ENCODE measurements at regions not wholly inside any gene's neighbourhood (a gene's known extent, or its start where the extent isn't known, plus 50 kb on each side); places are given as distances from the start of the nearest gene placed in this dataset.

DNA sequence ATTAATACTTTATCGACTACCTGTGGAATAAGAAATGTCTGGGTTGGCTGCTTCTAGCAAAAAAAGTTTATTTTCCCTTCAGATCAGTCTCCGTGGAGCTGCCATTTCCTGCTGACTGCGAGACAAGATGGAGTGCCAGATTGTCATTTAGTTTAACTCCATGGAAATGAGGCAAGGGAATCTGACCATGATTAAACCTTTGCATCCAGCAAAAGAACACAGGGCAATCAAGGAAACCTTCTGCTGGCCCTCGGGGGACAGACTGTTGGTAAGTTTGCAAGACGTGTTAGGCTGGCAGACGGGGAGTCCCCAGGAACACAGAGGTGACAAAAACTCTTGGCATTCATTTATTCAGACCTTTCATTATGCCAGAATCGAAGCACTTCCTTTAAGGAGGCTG lies 52.2 kb upstream of the SPACA1 start:
- no peak for DNase-seq

DNA sequence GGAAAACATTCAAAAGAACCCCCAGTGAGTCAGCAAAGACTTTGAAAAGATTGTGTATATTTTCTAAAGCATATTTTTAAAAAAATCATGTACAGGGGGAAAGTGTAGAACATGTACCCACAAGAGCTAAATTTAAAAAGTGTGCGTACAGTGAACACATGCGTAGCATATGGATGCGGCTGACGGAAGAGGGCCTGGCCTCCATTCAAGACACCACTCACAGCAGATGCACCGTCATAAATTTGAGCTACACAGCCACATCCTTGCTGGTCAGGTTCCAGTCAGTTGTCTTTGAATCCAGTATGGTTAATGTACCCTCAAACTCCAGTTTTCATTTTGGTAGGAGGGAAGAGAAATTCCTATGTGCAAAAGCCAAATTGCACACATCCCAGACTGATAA lies 54.3 kb upstream of the SPACA1 start:
- no peak for DNase-seq

DNA sequence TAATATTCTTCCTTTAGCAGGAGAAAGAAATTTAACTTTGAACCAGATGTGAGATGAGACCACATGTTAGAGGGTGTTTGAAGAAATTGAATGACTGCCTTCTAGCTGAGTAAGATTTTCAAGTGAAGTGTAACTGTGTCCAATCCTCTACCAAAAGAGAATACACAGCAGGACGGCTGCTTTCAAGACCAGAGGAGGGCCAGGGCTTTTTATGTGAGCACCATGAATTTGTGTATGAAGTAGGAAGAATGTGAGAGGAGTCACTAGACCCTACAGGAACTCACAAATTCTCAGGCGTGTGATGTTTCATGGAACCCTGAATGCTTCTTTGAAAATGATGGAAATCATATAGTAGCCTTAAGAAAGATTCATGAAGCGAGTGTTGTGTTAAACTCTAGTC lies 56.8 kb upstream of the SPACA1 start:
- DNase-seq, result no peak

DNA sequence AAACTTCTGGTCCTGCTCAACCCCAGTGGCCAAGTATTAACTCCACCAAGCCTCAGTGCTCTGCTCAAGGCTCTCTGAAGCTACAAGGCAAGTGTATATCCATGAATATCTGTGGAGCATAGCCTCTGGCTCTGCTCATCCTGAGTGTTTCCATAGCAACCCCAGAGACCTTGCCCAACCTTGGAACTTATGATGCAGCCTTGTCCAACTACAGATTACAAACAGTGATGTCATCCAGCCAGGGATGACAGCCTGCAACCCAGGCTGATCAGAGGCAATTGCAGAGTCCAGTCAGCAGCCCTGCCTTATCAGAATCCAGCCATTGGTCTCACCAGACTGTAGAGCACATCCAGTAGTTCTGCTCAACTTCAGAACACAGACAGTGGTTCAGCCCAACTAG lies 65.5 kb upstream of the SPACA1 start:
- no peak for DNase-seq

GRCh38 chr6:87979737-87980136 lies 67.9 kb upstream of the SPACA1 start:
- no peak for DNase-seq

GRCh38 chr6:87976616-87977015 lies 71.0 kb upstream of the SPACA1 start:
- DNase-seq, result no peak

DNA sequence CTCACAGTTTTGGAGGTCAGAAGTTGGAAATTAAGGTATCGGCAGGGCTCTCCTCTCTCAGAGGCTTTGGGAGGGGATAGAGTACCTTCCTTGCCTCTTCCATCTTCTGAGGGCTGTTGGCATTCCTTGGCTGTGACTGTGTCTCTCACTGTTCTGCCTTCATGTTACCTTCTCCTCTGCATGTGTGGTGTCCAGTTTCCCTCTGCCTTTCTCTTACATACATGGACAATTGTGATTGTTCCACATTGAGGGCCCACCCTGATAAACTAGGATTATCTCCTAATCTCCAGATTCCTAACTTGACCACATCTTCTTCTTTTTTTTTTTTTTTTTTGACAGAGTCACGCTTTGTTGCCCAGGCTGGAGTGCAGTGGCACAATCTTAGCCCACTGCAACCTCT lies 72.1 kb upstream of the SPACA1 start:
- no peak for DNase-seq

- DNase-seq, result no peak
Observed at GRCh38 chr6:87972279-87972678, 75.4 kb upstream of the SPACA1 start.

DNA sequence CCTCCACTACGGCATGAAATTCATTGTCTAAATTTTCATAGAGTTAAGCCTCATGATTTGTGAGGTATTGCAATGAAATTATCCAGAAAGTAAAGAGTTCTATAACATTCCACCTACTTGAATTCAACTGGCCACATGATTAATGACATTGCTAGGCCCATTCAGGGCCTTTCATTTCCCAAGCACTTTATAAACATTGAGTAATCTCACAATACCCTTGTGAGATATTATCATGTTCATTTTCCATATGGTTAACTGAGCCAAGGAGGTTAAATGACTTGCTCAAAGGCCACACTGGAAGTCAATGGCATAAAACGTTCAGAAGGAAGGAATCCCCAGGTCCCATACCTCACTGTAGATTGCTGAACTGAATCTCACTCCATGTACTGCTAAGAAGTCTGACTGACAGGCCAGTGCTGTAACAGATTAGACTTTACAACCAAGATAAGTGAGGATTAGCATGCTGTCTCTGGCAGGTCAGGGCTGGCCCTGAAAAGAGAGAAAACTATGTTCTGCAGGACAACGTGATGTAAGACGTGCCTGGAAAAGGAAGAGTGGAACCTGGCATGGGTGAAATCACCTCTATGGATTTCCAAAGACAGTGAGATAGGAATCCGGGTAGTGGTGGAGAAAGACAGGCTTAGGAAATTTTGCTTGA lies 75.9 kb upstream of the SPACA1 start:
- no peak for DNase-seq

- no peak for DNase-seq
Observed at GRCh38 chr6:87968435-87969278, 79.0 kb upstream of the SPACA1 start.

- no peak for DNase-seq
Observed at GRCh38 chr6:87965806-87966205, 81.8 kb upstream of the SPACA1 start.

DNA sequence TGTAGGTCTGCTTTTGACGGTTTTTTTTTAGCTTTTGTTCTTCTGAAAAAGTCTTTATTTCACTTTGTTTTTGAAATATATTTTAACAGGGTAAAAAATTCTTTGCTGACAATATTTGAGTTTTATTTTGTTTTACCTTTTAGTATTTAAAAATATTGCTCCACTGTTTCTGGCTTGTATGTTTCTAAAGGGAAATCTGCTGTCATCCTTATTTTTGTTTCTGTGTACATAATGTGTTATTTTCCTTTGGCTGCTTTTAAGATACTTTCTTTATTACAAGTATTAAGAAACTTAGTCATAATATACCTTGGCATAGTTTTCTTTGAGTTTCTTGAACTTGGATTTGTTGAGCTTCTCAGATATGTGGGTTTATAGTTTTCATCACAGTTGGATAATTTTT lies 88.6 kb upstream of the SPACA1 start:
- DNase-seq, result no peak

DNA sequence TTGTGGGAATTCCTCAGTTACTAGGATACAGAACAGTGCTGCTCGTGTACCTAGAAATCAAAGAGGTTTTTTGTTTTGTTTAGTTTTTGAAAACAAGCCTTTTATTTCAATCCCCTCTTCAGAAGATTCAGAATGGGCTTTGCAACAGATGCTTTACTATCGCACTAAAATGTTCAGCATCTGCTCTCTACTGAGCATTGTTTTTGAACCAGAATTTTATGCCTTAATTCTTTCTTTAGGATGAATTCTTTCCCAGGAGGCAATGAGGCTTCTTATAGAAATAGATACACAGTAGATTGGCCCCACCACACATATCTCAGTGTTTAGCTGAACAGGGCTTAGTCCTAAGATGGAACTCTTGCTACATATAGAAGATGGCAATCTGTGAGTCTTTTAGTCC lies 95.9 kb upstream of the SPACA1 start:
- DNase-seq, result no peak

DNA sequence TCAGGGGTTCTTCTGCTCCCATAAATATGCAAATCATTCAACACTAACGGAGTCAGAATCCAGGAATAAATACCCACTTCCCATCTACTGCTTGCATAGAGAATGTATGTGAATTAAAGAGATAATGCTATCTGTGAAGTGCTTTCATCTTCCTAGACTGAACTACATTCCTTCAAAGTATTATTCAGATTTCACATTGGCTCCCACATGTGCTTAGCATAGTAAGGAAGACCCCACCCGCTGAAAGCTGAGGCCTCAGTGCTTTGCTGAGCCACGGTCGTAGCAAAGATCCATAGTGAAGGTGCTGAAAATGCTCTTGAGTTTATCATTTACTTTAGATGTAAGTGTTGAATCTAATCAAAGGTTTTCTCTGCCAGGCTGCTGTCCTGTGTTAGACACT lies 97.0 kb upstream of the SPACA1 start:
- no peak for DNase-seq

DNA sequence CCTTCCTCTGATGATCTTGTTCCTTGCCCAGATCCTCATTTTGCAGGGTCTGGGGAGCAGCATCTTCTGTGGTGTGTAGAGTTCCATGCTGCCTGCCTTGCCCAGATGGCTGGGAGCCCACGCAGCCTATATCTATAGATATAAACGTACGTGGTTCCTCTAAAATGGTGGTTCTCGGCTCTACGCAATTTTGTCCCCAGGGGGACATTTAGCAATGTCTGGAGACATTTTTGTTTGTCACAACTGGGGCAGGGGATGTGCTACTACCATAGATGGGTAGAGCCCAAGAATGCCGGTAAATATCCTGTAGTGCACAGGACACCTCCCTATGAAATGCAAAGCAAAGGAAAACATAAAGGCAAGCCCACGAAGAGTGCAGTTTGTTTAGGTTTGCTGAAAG lies 98.4 kb upstream of the SPACA1 start:
- DNase-seq, result no peak

- no peak for DNase-seq
Observed at GRCh38 chr6:87946669-87947068, 101.0 kb upstream of the SPACA1 start.

- DNase-seq, result no peak
Observed at GRCh38 chr6:87945966-87946365, 101.7 kb upstream of the SPACA1 start.

- DNase-seq, result no peak
Observed at GRCh38 chr6:87945181-87945580, 102.5 kb upstream of the SPACA1 start.

DNA sequence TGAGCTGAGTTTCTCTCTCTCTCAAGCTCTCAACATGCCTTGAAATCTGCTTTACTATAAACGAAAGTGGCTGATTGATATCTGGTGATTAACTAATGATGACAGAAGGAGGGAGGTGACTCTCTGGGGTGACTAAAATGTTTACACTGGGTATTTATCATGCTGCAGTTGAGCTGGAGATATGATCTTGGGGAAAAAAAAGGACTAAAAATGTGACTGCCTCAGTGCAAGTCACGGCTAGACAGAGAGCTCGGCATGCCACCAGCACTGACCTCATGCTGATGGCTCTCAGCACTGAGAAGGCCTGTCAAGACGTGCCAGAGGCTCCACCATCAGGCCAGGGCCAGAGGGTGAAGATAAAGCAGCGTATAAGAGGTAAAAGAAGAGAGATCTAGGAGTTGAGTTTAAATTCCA lies 103.1 kb upstream of the SPACA1 start:
- no peak for DNase-seq

DNA sequence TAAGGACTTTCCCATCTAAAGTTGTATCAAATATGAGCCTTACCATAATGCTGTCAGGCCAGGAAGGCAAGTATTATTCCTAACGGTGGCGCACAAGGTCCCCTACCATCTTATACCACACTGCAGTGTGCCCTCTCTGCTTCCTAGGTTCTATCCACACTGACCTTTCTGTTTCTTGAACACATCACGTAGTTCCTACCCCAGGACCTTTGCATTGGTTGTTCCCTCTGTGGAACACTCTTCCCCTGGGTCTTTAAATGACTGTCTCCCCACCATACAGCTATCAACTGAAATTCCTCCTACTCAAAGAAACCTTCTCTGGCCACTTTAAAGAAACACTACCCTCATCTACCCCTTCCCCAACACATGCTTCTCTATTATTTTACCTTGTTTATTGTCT lies 104.5 kb upstream of the SPACA1 start:
- DNase-seq, result no peak

- no peak for DNase-seq
Observed at GRCh38 chr6:87941556-87942358, 105.9 kb upstream of the SPACA1 start.

GRCh38 chr6:87939776-87940175 lies 107.9 kb upstream of the SPACA1 start:
- DNase-seq, result no peak

- no peak for DNase-seq
Observed at GRCh38 chr6:87938287-87938686, 109.4 kb upstream of the SPACA1 start.

- DNase-seq, result no peak
Observed at GRCh38 chr6:87936065-87936464, 111.6 kb upstream of the SPACA1 start.

All from GDM1 (cell line).